ENCODE measurements at regions not wholly inside any gene's neighbourhood (a gene's known extent, or its start where the extent isn't known, plus 50 kb on each side); places are given as distances from the start of the nearest gene placed in this dataset.

GRCh38 chr2:120625865-120626560 is 109.7 kb upstream of the GLI2 start:
- Histone ChIP-seq H3K9me1 (ENCODE audit: control insufficient read depth, insufficient read depth, low read length) (no peaks in the 10 kb centered on the region), H3K27me3 (ENCODE audit: control insufficient read depth in 2 of 2, insufficient read depth in 2 of 2, low read length in 2 of 2) (peaks cover 0 to 32% of the 10 kb centered on the region in 2 experiments; a peak in 2 of 5 replicates), H2AFZ (ENCODE audit: low read depth, low read length) (no peak overlapping the region), H4K20me1 (replicated peaks; ENCODE audit: control insufficient read depth, insufficient read depth, low read length) (no peaks in the 10 kb centered on the region), H3K79me2 (ENCODE audit: control insufficient read depth, insufficient read depth, low read length) (no peaks in the 10 kb centered on the region), H3K4me3 (no peak overlapping the region), H3K36me3 (ENCODE audit: control insufficient read depth, insufficient read depth, low read length) (no peaks in the 10 kb centered on the region), H3K4me2 (ENCODE audit: insufficient read depth, low read length) (no peak overlapping the region), H3K27ac (ENCODE audit: extremely low read depth, low read depth, low read length) (no peak overlapping the region), H3K4me1 (replicated peaks in 1 of 2; ENCODE audit: control insufficient read depth in 2 of 2, insufficient read depth in 2 of 2, low read length in 2 of 2) (no peaks in the 10 kb centered on the region), H3K9me3 (replicated peaks; ENCODE audit: control insufficient read depth, insufficient read depth, low read depth, low read length) (no peaks in the 10 kb centered on the region), H3K9ac (ENCODE audit: insufficient read depth in 1 of 2, low read depth in 2 of 2, low read length in 2 of 2) (no peak overlapping the region)
- DNase-seq (ENCODE audit: extremely low read depth in 1 of 4, low spot score in 3 of 4) (no peak), FAIRE-seq (no peak), ATAC-seq (no peak)
- in situ Hi-C loops (cut with MboI) (no loop called here), intact Hi-C loops (cut with micrococcal nuclease) (no loop called here)
- TF ChIP-seq ZNF740 (CRISPR knock-in tag; IDR thresholded peaks at IDR 0.05) (no peak), ZNF740 (tag; IDR thresholded peaks at IDR 0.05) (no peak), OTX1 (CRISPR knock-in tag; IDR thresholded peaks at IDR 0.05) (no peak), BCLAF1 (IDR thresholded peaks at IDR 0.05; ENCODE audit: borderline replicate concordance in 1 of 2, control insufficient read depth in 1 of 2, low read depth in 2 of 2, low read length in 1 of 2) (no peak)
- POLR2A ChIA-PET: interaction anchor here (0.6 kb wide), 1 partner anchor 327 kb away, joined by 3 read pairs; no protein-coding TSS in a partner anchor
- CTCF ChIA-PET (ENCODE audit: low intra/inter-chr PET ratio): no interaction called here
- no TSS peak for BruUV-seq (replicated peaks)
- 1% methylated on average over 9 of the region's 9 CpGs for WGBS (ENCODE audit: insufficient coverage, low coverage, missing lambda C conversion rate)
